HepG2 (cell line): ENCODE measurements at regions not wholly inside any gene's neighbourhood (a gene's known extent, or its start where the extent isn't known, plus 50 kb on each side); places are given as distances from the start of the nearest gene placed in this dataset.
"Not testable (repeated sequence)": the region's sequence is repeated elsewhere in the genome, so short reads cannot be mapped to it uniquely, and the experiment has no call there.

Experiments used
- ATAC-seq: fragments of 200-7000 bp; cut with Tn5 transposase; 3 replicates; pipeline ENCODE4 v1.9.1; 2020; ENCODE audit warnings: mild to moderate bottlenecking, moderate library complexity
- BruUV-seq: library from RNA; stranded (reverse); fragments of 400-500 nt; replicated peaks from 2 replicates; lab custom pipeline; 2021; lab: Mats Ljungman, UMichigan
- CTCF ChIA-PET: fragments of 300-600 bp; formaldehyde crosslinking; extraction: SDS; loops from one replicate; lab custom pipeline; 2021; ENCODE audit warnings: low total read pairs, inconsistent platforms, low intra/inter-chr PET ratio; lab: Yijun Ruan, JAX
- POLR2A ChIA-PET: fragments of 350-600 bp; sonication (Branson Sonifier 250); formaldehyde crosslinking; loops from one replicate; lab custom pipeline; 2020; ENCODE audit warnings: antibody characterized with exemption, inconsistent platforms; lab: Yijun Ruan, JAX
- DNase-seq: peaks from one replicate; pipeline ENCODE4 v3.0.0-alpha.2; 2015; ENCODE audit warnings: low spot score
- FAIRE-seq: peaks from 3 replicates; lab custom pipeline; 2011; peaks lifted over from hg19 to GRCh38; lab: Jason Lieb, UNC
- H2AFZ ChIP-seq: one replicate; pipeline ENCODE4 v1.6.1; 2011; ENCODE audit warnings: low read length, inconsistent platforms
- H3K27ac ChIP-seq: fragments of 300-600 bp; 3 replicates; pipeline ENCODE4 v1.8.0; 2011; ENCODE audit warnings: mixed run types, mild to moderate bottlenecking, mixed read lengths, low read length, inconsistent platforms; ENCODE audit not compliant: insufficient read depth; ENCODE audit errors: extremely low read length
- H3K27me3 ChIP-seq, 2 experiments: fragments of 200-600 bp in 1 of 2; 2 replicates in 1 of 2; 3 replicates in 1 of 2; pipeline versions ENCODE4 v1.6.0 to v1.8.0; 2011; ENCODE audit warnings: low read length in 2 of 2, mild to moderate bottlenecking in 2 of 2, moderate library complexity in 2 of 2, inconsistent platforms in 1 of 2; ENCODE audit not compliant: insufficient read depth in 2 of 2, control insufficient read depth in 1 of 2
- H3K36me3 ChIP-seq, 2 experiments: fragments of 200-600 bp in 1 of 2; replicated peaks in 1 of 2; 2 replicates in 1 of 2; 3 replicates in 1 of 2; pipeline versions ENCODE4 v1.5.1 to v1.8.0; 2011; ENCODE audit warnings: low read length in 2 of 2, inconsistent platforms in 1 of 2; ENCODE audit not compliant: insufficient read depth in 2 of 2, control insufficient read depth in 1 of 2
- H3K4me1 ChIP-seq: 2 replicates; pipeline ENCODE4 v1.5.1; 2012; ENCODE audit warnings: low read length, inconsistent platforms; ENCODE audit not compliant: insufficient read depth
- H3K4me2 ChIP-seq: 2 replicates; pipeline ENCODE4 v1.6.0; 2011; ENCODE audit warnings: low read depth, low read length, inconsistent platforms
- H3K4me3 ChIP-seq, 3 experiments: fragments of 200-600 bp in 1 of 3; sonication (generic), shearing (Covaris generic) in 1 of 3; replicated peaks in 1 of 3; 2 replicates each; pipeline ENCODE4 v1.5.1; 2011 to 2016; ENCODE audit warnings: low read length in 3 of 3, inconsistent platforms in 2 of 3, low read depth in 2 of 3, mild to moderate bottlenecking in 2 of 3, control low read depth in 1 of 3, mixed read lengths in 1 of 3; ENCODE audit not compliant: insufficient read depth in 1 of 3
- H3K79me2 ChIP-seq: one replicate; pipeline ENCODE4 v1.6.1; 2011; ENCODE audit warnings: low read length, inconsistent platforms; ENCODE audit not compliant: insufficient read depth
- H3K9ac ChIP-seq: 2 replicates; pipeline ENCODE4 v1.6.0; 2011; ENCODE audit warnings: mild to moderate bottlenecking, low read depth, low read length, inconsistent platforms; ENCODE audit not compliant: insufficient read depth
- H3K9me3 ChIP-seq: 2 replicates; pipeline ENCODE4 v1.5.1; 2012; ENCODE audit warnings: mild to moderate bottlenecking, low read length
- H4K20me1 ChIP-seq: 2 replicates; pipeline ENCODE4 v1.6.0; 2011; ENCODE audit warnings: inconsistent platforms, mild to moderate bottlenecking, low read length, moderate library complexity; ENCODE audit not compliant: insufficient read depth
- CHCHD3 ChIP-seq: sonication (generic); formaldehyde crosslinking; IDR thresholded peaks from 2 replicates; pipeline ENCODE4 v1.8.0; 2022; ENCODE audit warnings: mild to moderate bottlenecking, missing genetic modification reagents, moderate library complexity
- CREB1 ChIP-seq, 2 experiments: fragments of 450-650 bp in 1 of 2; IDR thresholded peaks; 2 replicates each; pipeline ENCODE4 v1.6.1; 2016 to 2017; ENCODE audit warnings: control low read depth in 1 of 2, mild to moderate bottlenecking in 1 of 2, missing compliant biosample characterization in 1 of 2, missing genetic modification characterization in 1 of 2
- WGBS: methylation state at CpG from one replicate; pipeline ENCODE4 v1.1.6; 2017; ENCODE audit warnings: low lambda C conversion rate; 5-methylcytosine and 5-hydroxymethylcytosine counted together
- in situ Hi-C: cut with HindIII; loops from 2 replicates; pipeline ENCODE4 v1.10.0; 2017; ENCODE audit warnings: low pct_unique_long_range_greater_than_20kb; ENCODE audit not compliant: extremely low pct_ligation_motif_present
- intact Hi-C: fragments of 100-400 bp; cut with micrococcal nuclease; formaldehyde crosslinking; loops from one replicate; pipeline ENCODE4 v1.10.0; 2022; ENCODE audit not compliant: unreplicated experiment

DNA sequence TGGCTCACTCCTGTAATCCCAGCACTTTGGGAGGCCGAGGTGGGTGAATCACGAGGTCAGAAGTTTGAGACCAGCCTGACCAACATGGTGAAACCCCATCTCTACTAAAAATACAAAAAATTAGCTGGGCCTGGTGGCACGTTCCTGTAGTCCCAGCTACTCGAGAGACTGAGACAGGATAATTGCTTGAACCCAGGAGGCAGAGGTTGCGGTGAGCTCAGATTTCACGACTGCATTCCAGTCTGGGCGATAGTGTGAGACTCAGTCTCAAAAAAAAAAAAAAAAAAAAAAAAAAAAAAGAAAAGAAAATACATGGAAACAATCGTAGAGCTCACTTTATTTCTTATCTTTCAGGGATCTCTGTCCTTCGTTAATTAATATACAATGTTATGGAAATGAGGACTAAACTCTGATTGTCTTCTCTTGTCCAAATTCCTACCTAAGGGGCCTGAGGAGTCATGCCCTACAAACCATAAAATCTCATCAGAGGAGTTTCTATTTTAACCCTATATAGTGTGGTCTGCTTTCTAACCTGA is 201.5 kb downstream of the ETNK1 start:
- H3K4me2 ChIP-seq, DNase-seq, H2AFZ ChIP-seq, H4K20me1 ChIP-seq, BruUV-seq, in situ Hi-C loops, H3K27me3 ChIP-seq, H3K4me3 ChIP-seq, CTCF ChIA-PET, H3K27ac ChIP-seq, ATAC-seq, intact Hi-C loops, H3K4me1 ChIP-seq, FAIRE-seq, POLR2A ChIA-PET, H3K36me3 ChIP-seq, H3K9me3 ChIP-seq, H3K79me2 ChIP-seq, H3K9ac ChIP-seq: not testable (repeated sequence)
- 12% methylated on average over 8 of the region's 9 CpGs for WGBS

DNA sequence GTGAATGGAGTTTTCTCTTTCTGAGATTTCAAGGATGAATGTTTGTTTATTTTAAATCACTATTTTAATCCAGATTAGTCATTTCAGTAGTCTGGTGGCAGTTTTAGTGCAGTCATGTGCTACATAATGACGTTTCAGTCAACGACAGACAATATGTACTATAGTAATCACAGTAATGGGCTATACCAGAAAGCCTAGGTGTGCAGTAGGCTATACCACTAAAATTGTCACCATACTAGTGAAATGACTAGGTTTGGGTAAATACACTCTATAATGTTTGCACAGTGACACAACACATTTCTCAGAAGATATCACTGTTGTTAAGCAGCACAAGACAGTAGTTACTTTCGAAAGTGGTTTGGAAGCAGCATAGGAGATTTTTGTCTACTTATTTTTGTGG is 203.1 kb downstream of the ETNK1 start:
- intact Hi-C loops, result no loop called here
- H4K20me1 ChIP-seq, result no peaks in the 10 kb centered on the region
- POLR2A ChIA-PET, result no interaction called here
- BruUV-seq, result no TSS peak
- TF ChIP-seq CHCHD3 (no peak), CREB1 (IDR thresholded peaks at IDR 0.05) (0 out of 2 replicates have a peak, but pooled peaks have one; percentile 14), CREB1 (CRISPR knock-in tag; IDR thresholded peaks at IDR 0.05) (no peak)
- TF ChIP-seq, all 625 proteins: peak for 1
- ATAC-seq, result no peak
- DNase-seq, result peak; percentile 3
- WGBS, result 1% methylated on average over 3 of the region's 3 CpGs
- Histone ChIP-seq H3K4me1 (no peaks in the 10 kb centered on the region), H3K36me3 (no peaks in the 10 kb centered on the region), H3K27ac (no peak overlapping the region), H3K9ac (no peak overlapping the region), H3K4me3 (no peak overlapping the region), H3K9me3 (no peaks in the 10 kb centered on the region), H2AFZ (no peak overlapping the region), H3K4me2 (no peak overlapping the region), H3K79me2 (no peaks in the 10 kb centered on the region), H3K27me3 (no peaks in the 10 kb centered on the region)
- no peak for FAIRE-seq
- in situ Hi-C loops, result no loop called here
- CTCF ChIA-PET, result no interaction called here
